Upper lobe of left lung (tissue), 4 donors: ENCODE measurements at regions not wholly inside any gene's neighbourhood (a gene's known extent, or its start where the extent isn't known, plus 50 kb on each side); places are given as distances from the start of the nearest gene placed in this dataset.

Experiments used
- CTCF ChIP-seq, 6 experiments: fragments of 450-650 bp in 4 of 6; fragments of 200-600 bp in 2 of 6; sonication (generic) in 2 of 6; IDR thresholded peaks; one replicate each; pipeline ENCODE4 v1.5.1; 2016 to 2019; ENCODE audit warnings: antibody characterized with exemption in 6 of 6
- POLR2A ChIP-seq, 4 donors: fragments of 450-650 bp; IDR thresholded peaks; one replicate each; pipeline ENCODE4 v1.5.1; 2016 to 2017; ENCODE audit warnings: antibody characterized with exemption in 4 of 4, mild to moderate bottlenecking in 2 of 4
- POLR2AphosphoS5 ChIP-seq, 2 donors: sonication (generic); formaldehyde crosslinking; IDR thresholded peaks; one replicate each; pipeline ENCODE4 v1.5.1; 2017; ENCODE audit warnings: antibody characterized with exemption in 2 of 2

DNA sequence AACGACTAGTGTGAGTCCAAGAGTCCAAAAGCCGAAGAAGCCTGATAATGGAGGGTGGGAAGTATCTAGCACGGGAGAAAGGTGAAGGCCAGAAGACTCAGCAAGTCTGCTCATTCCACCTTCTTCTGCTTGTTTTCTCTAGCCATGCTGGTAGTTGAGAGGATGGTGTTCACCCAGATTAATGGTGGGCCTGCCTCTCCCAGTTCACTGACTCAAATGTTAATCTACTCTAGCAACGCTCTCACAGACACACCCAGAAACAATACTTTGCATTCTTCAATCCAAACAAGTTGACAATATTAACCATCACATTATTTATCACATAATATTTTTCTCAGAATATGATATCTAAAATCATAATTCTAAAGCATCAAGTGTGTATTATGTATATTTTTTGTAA is 1055.1 kb upstream of the PCDH10 start:
- TF ChIP-seq CTCF (IDR thresholded peaks at IDR 0.05) (no peak), POLR2A (IDR thresholded peaks at IDR 0.05) (no peak), POLR2AphosphoS5 (IDR thresholded peaks at IDR 0.05) (no peak)
